IMR-90 (cell line): ENCODE measurements at regions not wholly inside any gene's neighbourhood (a gene's known extent, or its start where the extent isn't known, plus 50 kb on each side); places are given as distances from the start of the nearest gene placed in this dataset.

ENCODE experiments used
- ATAC-seq: fragments of 200-7000 bp; cut with Tn5 transposase; 2 replicates; pipeline ENCODE4 v1.9.1; 2020; ENCODE audit warnings: low read depth, mild to moderate bottlenecking, moderate library complexity
- BruUV-seq: library from RNA; stranded (reverse); fragments of 400-500 nt; replicated peaks from 2 replicates; lab custom pipeline; 2021; lab: Mats Ljungman, UMichigan
- CTCF ChIA-PET: fragments of 300-600 bp; formaldehyde crosslinking; extraction: SDS; loops from one replicate; lab custom pipeline; 2021; ENCODE audit warnings: antibody characterized with exemption; lab: Yijun Ruan, JAX
- POLR2A ChIA-PET: fragments of 300-600 bp; sonication (Branson Sonifier 250); formaldehyde crosslinking; loops from one replicate; lab custom pipeline; 2022; ENCODE audit warnings: antibody characterized with exemption; ENCODE audit not compliant: unreplicated experiment; lab: Charles Lee
- DNase-seq: peaks from one replicate; pipeline ENCODE4 v3.0.0; 2013
- H2AFZ ChIP-seq: replicated peaks from 2 replicates; pipeline ENCODE3; 2013; ENCODE audit warnings: low read length, mild to moderate bottlenecking; ENCODE audit not compliant: poor library complexity
- H2AK5ac ChIP-seq: 2 replicates; pipeline ENCODE4 v1.6.1; 2013; ENCODE audit warnings: low read depth, low read length, inconsistent platforms
- H2AK9ac ChIP-seq: replicated peaks from 2 replicates; pipeline ENCODE3; 2013; ENCODE audit warnings: mild to moderate bottlenecking, low read depth, low read length, moderate library complexity; ENCODE audit not compliant: poor library complexity
- H2BK120ac ChIP-seq: 2 replicates; pipeline ENCODE4 v1.6.1; 2013; ENCODE audit warnings: low read depth, low read length, inconsistent platforms
- H2BK15ac ChIP-seq: 3 replicates; pipeline ENCODE4 v1.6.1; 2013; ENCODE audit warnings: low read depth, low read length, inconsistent platforms
- H2BK20ac ChIP-seq: 2 replicates; pipeline ENCODE4 v1.6.1; 2013; ENCODE audit warnings: low read depth, mild to moderate bottlenecking, inconsistent platforms, low read length, moderate library complexity
- H2BK5ac ChIP-seq: 2 replicates; pipeline ENCODE4 v1.6.1; 2013; ENCODE audit warnings: mild to moderate bottlenecking, low read depth, low read length, inconsistent platforms; ENCODE audit not compliant: poor library complexity, severe bottlenecking
- H3K14ac ChIP-seq: replicated peaks from 2 replicates; pipeline ENCODE4 v1.6.1; 2013; ENCODE audit warnings: low read depth, low read length, inconsistent platforms
- H3K18ac ChIP-seq: 2 replicates; pipeline ENCODE4 v1.6.1; 2013; ENCODE audit warnings: low read depth, low read length, control low read depth
- H3K23ac ChIP-seq: 2 replicates; pipeline ENCODE4 v1.6.1; 2013; ENCODE audit warnings: low read depth, low read length, inconsistent platforms
- H3K27ac ChIP-seq: 2 replicates; pipeline ENCODE4 v1.5.1; 2013; ENCODE audit warnings: mild to moderate bottlenecking, control low read depth, low read length; ENCODE audit not compliant: insufficient read depth
- H3K27me3 ChIP-seq: 2 replicates; pipeline ENCODE4 v1.6.1; 2013; ENCODE audit warnings: low read length; ENCODE audit not compliant: control insufficient read depth, insufficient read depth
- H3K36me3 ChIP-seq: 2 replicates; pipeline ENCODE4 v1.6.1; 2013; ENCODE audit warnings: low read length, mixed read lengths; ENCODE audit not compliant: control insufficient read depth, insufficient read depth
- H3K4ac ChIP-seq: 2 replicates; pipeline ENCODE4 v1.6.1; 2013; ENCODE audit warnings: low read depth, low read length, inconsistent platforms
- H3K4me1 ChIP-seq: 2 replicates; pipeline ENCODE4 v1.6.1; 2013; ENCODE audit warnings: low read length, mixed read lengths; ENCODE audit not compliant: control insufficient read depth, insufficient read depth
- H3K4me2 ChIP-seq: 2 replicates; pipeline ENCODE4 v1.6.1; 2013; ENCODE audit warnings: low read depth, mild to moderate bottlenecking, control low read depth, low read length, moderate library complexity
- H3K4me3 ChIP-seq: 2 replicates; pipeline ENCODE4 v1.5.1; 2013; ENCODE audit warnings: low read depth, mild to moderate bottlenecking, control low read depth, low read length, moderate library complexity; ENCODE audit not compliant: insufficient read depth
- H3K56ac ChIP-seq: 2 replicates; pipeline ENCODE4 v1.6.1; 2013; ENCODE audit warnings: low read length, inconsistent platforms; ENCODE audit not compliant: insufficient read depth; ENCODE audit errors: extremely low read depth
- H3K79me1 ChIP-seq, 2 experiments: 2 replicates each; pipeline ENCODE4 v1.6.1; 2013; ENCODE audit warnings: low read length in 2 of 2, inconsistent platforms in 1 of 2, low read depth in 1 of 2
- H3K9ac ChIP-seq: 2 replicates; pipeline ENCODE4 v1.6.1; 2013; ENCODE audit warnings: low read depth, low read length, control low read depth
- H3K9me1 ChIP-seq: 2 replicates; pipeline ENCODE4 v1.6.1; 2013; ENCODE audit warnings: low read length, inconsistent platforms; ENCODE audit not compliant: insufficient read depth
- H3K9me3 ChIP-seq: 2 replicates; pipeline ENCODE4 v1.6.1; 2013; ENCODE audit warnings: low read length; ENCODE audit not compliant: control insufficient read depth, insufficient read depth
- H4K20me1 ChIP-seq: 2 replicates; pipeline ENCODE4 v1.6.1; 2013; ENCODE audit warnings: low read length, inconsistent platforms; ENCODE audit not compliant: insufficient read depth
- H4K5ac ChIP-seq: 2 replicates; pipeline ENCODE4 v1.6.1; 2013; ENCODE audit warnings: mild to moderate bottlenecking, low read depth, low read length, control low read depth
- H4K8ac ChIP-seq, 2 experiments: 2 replicates each; pipeline ENCODE4 v1.6.1; 2013; ENCODE audit warnings: low read depth in 2 of 2, low read length in 2 of 2, control low read depth in 1 of 2, inconsistent platforms in 1 of 2
- H4K91ac ChIP-seq: 2 replicates; pipeline ENCODE4 v1.6.1; 2013; ENCODE audit warnings: low read depth, low read length, inconsistent platforms; ENCODE audit not compliant: insufficient read depth
- BHLHE40 ChIP-seq: fragments of 150-350 bp; IDR thresholded peaks from 2 replicates; pipeline ENCODE4 v1.6.1; 2016; ENCODE audit warnings: mild to moderate bottlenecking, low read depth, low read length
- CEBPB ChIP-seq: IDR thresholded peaks from 2 replicates; pipeline ENCODE4 v1.6.1; 2012; ENCODE audit warnings: low read depth, low read length, improper control_type of control experiment
- FOS ChIP-seq: fragments of 150-350 bp; IDR thresholded peaks from 2 replicates; pipeline ENCODE4 v1.6.1; 2016; ENCODE audit warnings: low read depth, low read length
- MAFK ChIP-seq: IDR thresholded peaks from 2 replicates; pipeline ENCODE4 v1.6.1; 2012; ENCODE audit warnings: low read depth, low read length, improper control_type of control experiment
- MAZ ChIP-seq: IDR thresholded peaks from 2 replicates; pipeline ENCODE4 v1.6.1; 2012; ENCODE audit warnings: low read depth, mild to moderate bottlenecking, low read length, improper control_type of control experiment, moderate library complexity, borderline replicate concordance
- MXI1 ChIP-seq: IDR thresholded peaks from 2 replicates; pipeline ENCODE4 v1.6.1; 2012; ENCODE audit warnings: low read depth, mild to moderate bottlenecking, low read length, moderate library complexity, borderline replicate concordance
- NFE2L2 ChIP-seq: fragments of 150-350 bp; IDR thresholded peaks from 2 replicates; pipeline ENCODE4 v1.6.1; 2016; ENCODE audit warnings: low read depth, mild to moderate bottlenecking, low read length
- POLR2A ChIP-seq: IDR thresholded peaks from 2 replicates; pipeline ENCODE4 v1.6.1; 2012; ENCODE audit warnings: mild to moderate bottlenecking, low read depth, low read length
- RCOR1 ChIP-seq: IDR thresholded peaks from 2 replicates; pipeline ENCODE4 v1.6.1; 2012; ENCODE audit warnings: mild to moderate bottlenecking, low read length, improper control_type of control experiment; ENCODE audit not compliant: insufficient replicate concordance
- RFX5 ChIP-seq: IDR thresholded peaks from 2 replicates; pipeline ENCODE4 v1.8.0; 2012; ENCODE audit warnings: low read depth, mild to moderate bottlenecking, low read length, moderate library complexity
- SMC3 ChIP-seq: fragments of 150-350 bp; IDR thresholded peaks from 2 replicates; pipeline ENCODE4 v1.6.1; 2016; ENCODE audit warnings: low read depth, mild to moderate bottlenecking, antibody characterized with exemption, low read length, moderate library complexity
- WGBS, 2 experiments: methylation state at CpG; one replicate each; pipeline versions ENCODE4 v1.1.5 to v1.1.7; 2013; ENCODE audit warnings: missing lambda C conversion rate in 2 of 2; ENCODE audit not compliant: insufficient read length in 1 of 2; ENCODE audit errors: extremely low coverage in 2 of 2; 5-methylcytosine and 5-hydroxymethylcytosine counted together
- dilution Hi-C: fragments of 300-500 bp; cut with HindIII; formaldehyde crosslinking; loops from one replicate; pipeline ENCODE4 v1.14.3; 2018; ENCODE audit warnings: low sequenced_read_pairs; ENCODE audit not compliant: unreplicated experiment
- in situ Hi-C: fragments of 300-500 bp; cut with MboI; formaldehyde crosslinking; loops from 3 replicates; pipeline ENCODE4 v1.14.3; 2019; ENCODE audit warnings: low sequenced_read_pairs, inconsistent platforms, mixed read lengths
- intact Hi-C: fragments of 100-400 bp; cut with micrococcal nuclease; formaldehyde crosslinking; loops from 2 replicates; pipeline ENCODE4 v1.10.0; 2022
- TF ChIP-seq, protein P1 (sequence below): fragments of 150-350 bp; IDR thresholded peaks from 2 replicates; pipeline ENCODE4 v1.6.1; 2016; ENCODE audit warnings: low read depth, mild to moderate bottlenecking, low read length, moderate library complexity, borderline replicate concordance
- TF ChIP-seq, protein P2 (sequence below): conservative IDR thresholded peaks from 2 replicates; pipeline ENCODE4 v1.5.1; 2012; ENCODE audit warnings: mild to moderate bottlenecking, low read depth, low read length, improper control_type of control experiment
- TF ChIP-seq, protein P3 (sequence below): fragments of 150-350 bp; IDR thresholded peaks from 2 replicates; pipeline ENCODE4 v1.6.1; 2017; ENCODE audit warnings: mild to moderate bottlenecking, antibody characterized with exemption, low read length, low read depth

DNA sequence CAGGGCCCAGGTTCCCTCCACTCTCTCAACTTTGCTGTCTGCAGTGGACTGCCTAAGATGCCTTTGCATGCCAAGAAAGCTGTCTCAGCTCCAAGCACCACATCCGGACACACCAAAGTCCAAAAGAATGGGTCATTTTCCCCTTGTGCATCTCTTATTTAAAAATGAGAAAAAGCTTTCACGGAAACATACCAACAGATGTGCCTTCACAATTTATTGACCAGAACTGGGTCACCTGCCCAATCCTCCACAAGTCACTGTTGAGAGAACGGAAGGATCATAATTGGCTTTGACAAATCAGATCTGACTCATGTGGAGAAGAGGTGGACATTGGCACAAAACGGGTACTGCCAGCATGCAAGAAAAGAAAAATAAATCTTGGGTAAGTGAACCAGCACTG is 258.3 kb downstream of the SNX13 start:
- Histone ChIP-seq H2AK9ac (no peak overlapping the region), H3K4ac (no peak overlapping the region), H3K9me3 (no peaks in the 10 kb centered on the region), H2BK15ac (no peak overlapping the region), H3K18ac (no peak overlapping the region), H2AK5ac (no peak overlapping the region), H4K91ac (no peak overlapping the region), H2AFZ (no peak overlapping the region), H2BK5ac (no peak overlapping the region), H2BK20ac (no peak overlapping the region), H3K9me1 (peaks cover 7% of the 10 kb centered on the region; the same call in 1 of the 2 replicates), H3K14ac (no peak overlapping the region), H4K20me1 (no peaks in the 10 kb centered on the region), H3K56ac (no peak overlapping the region), H3K9ac (no peak overlapping the region), H3K4me1 (peaks cover 15% of the 10 kb centered on the region), H3K27me3 (no peaks in the 10 kb centered on the region), H3K4me3 (no peak overlapping the region), H3K79me1 (no peaks in the 10 kb centered on the region), H3K4me2 (no peak overlapping the region), H3K36me3 (no peaks in the 10 kb centered on the region), H2BK120ac (no peak overlapping the region), H3K27ac (no peak overlapping the region), H4K8ac (no peak overlapping the region), H3K23ac (no peak overlapping the region), H4K5ac (no peak overlapping the region)
- intact Hi-C loops (loop anchor here (1.0 to 10.0 kb wide), 4 partner anchors 85 to 1985 kb away; no protein-coding TSS in a partner anchor), dilution Hi-C loops (no loop called here), in situ Hi-C loops (loop anchor here (10.0 to 25.0 kb wide), 2 partner anchors 653 to 880 kb away; no protein-coding TSS in a partner anchor)
- BruUV-seq, result no TSS peak
- DNase-seq, result no peak
- 80% methylated on average over 1 of the region's 4 CpGs; no CpG with 5 or more reads in 1 of the 2 experiments for WGBS, 2 experiments
- TF ChIP-seq BHLHE40 (no peak), SMC3 (no peak), FOS (no peak), RFX5 (no peak), CEBPB (no peak), MAZ (no peak), NFE2L2 (no peak), MAFK (no peak), RCOR1 (no peak), POLR2A (no peak), MXI1 (no peak)
- TF ChIP-seq, protein P1, sequence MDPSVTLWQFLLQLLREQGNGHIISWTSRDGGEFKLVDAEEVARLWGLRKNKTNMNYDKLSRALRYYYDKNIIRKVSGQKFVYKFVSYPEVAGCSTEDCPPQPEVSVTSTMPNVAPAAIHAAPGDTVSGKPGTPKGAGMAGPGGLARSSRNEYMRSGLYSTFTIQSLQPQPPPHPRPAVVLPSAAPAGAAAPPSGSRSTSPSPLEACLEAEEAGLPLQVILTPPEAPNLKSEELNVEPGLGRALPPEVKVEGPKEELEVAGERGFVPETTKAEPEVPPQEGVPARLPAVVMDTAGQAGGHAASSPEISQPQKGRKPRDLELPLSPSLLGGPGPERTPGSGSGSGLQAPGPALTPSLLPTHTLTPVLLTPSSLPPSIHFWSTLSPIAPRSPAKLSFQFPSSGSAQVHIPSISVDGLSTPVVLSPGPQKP, result no peak
- TF ChIP-seq, protein P2, sequence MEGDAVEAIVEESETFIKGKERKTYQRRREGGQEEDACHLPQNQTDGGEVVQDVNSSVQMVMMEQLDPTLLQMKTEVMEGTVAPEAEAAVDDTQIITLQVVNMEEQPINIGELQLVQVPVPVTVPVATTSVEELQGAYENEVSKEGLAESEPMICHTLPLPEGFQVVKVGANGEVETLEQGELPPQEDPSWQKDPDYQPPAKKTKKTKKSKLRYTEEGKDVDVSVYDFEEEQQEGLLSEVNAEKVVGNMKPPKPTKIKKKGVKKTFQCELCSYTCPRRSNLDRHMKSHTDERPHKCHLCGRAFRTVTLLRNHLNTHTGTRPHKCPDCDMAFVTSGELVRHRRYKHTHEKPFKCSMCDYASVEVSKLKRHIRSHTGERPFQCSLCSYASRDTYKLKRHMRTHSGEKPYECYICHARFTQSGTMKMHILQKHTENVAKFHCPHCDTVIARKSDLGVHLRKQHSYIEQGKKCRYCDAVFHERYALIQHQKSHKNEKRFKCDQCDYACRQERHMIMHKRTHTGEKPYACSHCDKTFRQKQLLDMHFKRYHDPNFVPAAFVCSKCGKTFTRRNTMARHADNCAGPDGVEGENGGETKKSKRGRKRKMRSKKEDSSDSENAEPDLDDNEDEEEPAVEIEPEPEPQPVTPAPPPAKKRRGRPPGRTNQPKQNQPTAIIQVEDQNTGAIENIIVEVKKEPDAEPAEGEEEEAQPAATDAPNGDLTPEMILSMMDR, result no peak
- TF ChIP-seq, protein P3, sequence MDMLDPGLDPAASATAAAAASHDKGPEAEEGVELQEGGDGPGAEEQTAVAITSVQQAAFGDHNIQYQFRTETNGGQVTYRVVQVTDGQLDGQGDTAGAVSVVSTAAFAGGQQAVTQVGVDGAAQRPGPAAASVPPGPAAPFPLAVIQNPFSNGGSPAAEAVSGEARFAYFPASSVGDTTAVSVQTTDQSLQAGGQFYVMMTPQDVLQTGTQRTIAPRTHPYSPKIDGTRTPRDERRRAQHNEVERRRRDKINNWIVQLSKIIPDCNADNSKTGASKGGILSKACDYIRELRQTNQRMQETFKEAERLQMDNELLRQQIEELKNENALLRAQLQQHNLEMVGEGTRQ, result no peak
- ATAC-seq, result no peak
- ChIA-PET CTCF (interaction anchor here (1.1 to 3.2 kb wide), 2 partner anchors 78 to 88 kb away, joined by 3 to 9 read pairs; no protein-coding TSS in a partner anchor), POLR2A (no interaction called here)
